Keratinocyte (primary cell): ENCODE measurements at regions not wholly inside any gene's neighbourhood (a gene's known extent, or its start where the extent isn't known, plus 50 kb on each side); places are given as distances from the start of the nearest gene placed in this dataset.

Source experiments
- DNase-seq: peaks from one replicate; pipeline ENCODE4 v3.0.0-alpha.2; 2011; ENCODE audit warnings: low read depth, missing footprints, low spot score
- FAIRE-seq: peaks from 2 replicates; lab custom pipeline; 2011; peaks lifted over from hg19 to GRCh38; lab: Jason Lieb, UNC
- H2AFZ ChIP-seq: 2 replicates; pipeline ENCODE4 v1.6.0; 2012; ENCODE audit warnings: low read length, control low read depth, inconsistent platforms; ENCODE audit not compliant: control insufficient read depth
- H3K27ac ChIP-seq: 2 replicates; pipeline ENCODE4 v1.5.1; 2011; ENCODE audit warnings: low read length; ENCODE audit not compliant: control insufficient read depth, insufficient read depth
- H3K27me3 ChIP-seq: 3 replicates; pipeline ENCODE4 v1.6.0; 2011; ENCODE audit warnings: low read length; ENCODE audit not compliant: control insufficient read depth, insufficient read depth; ENCODE audit errors: extremely low read depth
- H3K36me3 ChIP-seq, 2 experiments: 2 replicates in 1 of 2; 3 replicates in 1 of 2; pipeline ENCODE4 v1.5.1; 2011; ENCODE audit warnings: low read length in 2 of 2, mild to moderate bottlenecking in 1 of 2; ENCODE audit not compliant: control insufficient read depth in 2 of 2, insufficient read depth in 2 of 2; ENCODE audit errors: extremely low read depth in 1 of 2
- H3K4me1 ChIP-seq: 3 replicates; pipeline ENCODE4 v1.5.1; 2011; ENCODE audit warnings: low read length; ENCODE audit not compliant: control insufficient read depth, insufficient read depth; ENCODE audit errors: extremely low read depth
- H3K4me2 ChIP-seq: 3 replicates; pipeline ENCODE4 v1.6.0; 2011; ENCODE audit warnings: low read depth, low read length; ENCODE audit not compliant: control insufficient read depth, insufficient read depth; ENCODE audit errors: extremely low read depth
- H3K4me3 ChIP-seq, 3 experiments: fragments of 200-600 bp in 1 of 3; sonication (generic) in 1 of 3; 2 replicates in 2 of 3; 3 replicates in 1 of 3; pipeline ENCODE4 v1.5.1; 2011 to 2016; ENCODE audit warnings: low read length in 3 of 3, mild to moderate bottlenecking in 3 of 3, control low read depth in 2 of 3, inconsistent platforms in 1 of 3, low read depth in 1 of 3, mixed read lengths in 1 of 3, mixed run types in 1 of 3, moderate library complexity in 1 of 3; ENCODE audit not compliant: control insufficient read depth in 2 of 3, insufficient read depth in 2 of 3; ENCODE audit errors: extremely low read depth in 1 of 3
- H3K79me2 ChIP-seq: 2 replicates; pipeline ENCODE4 v1.6.0; 2012; ENCODE audit warnings: low read length; ENCODE audit not compliant: control insufficient read depth, insufficient read depth
- H3K9ac ChIP-seq: 3 replicates; pipeline ENCODE4 v1.6.0; 2011; ENCODE audit warnings: low read length; ENCODE audit not compliant: control insufficient read depth, insufficient read depth; ENCODE audit errors: extremely low read depth
- H3K9me1 ChIP-seq: 3 replicates; pipeline ENCODE4 v1.6.0; 2011; ENCODE audit warnings: low read length; ENCODE audit not compliant: control insufficient read depth, insufficient read depth; ENCODE audit errors: extremely low read depth
- H3K9me3 ChIP-seq: 2 replicates; pipeline ENCODE4 v1.5.1; 2012; ENCODE audit warnings: low read depth, low read length; ENCODE audit not compliant: control insufficient read depth
- H4K20me1 ChIP-seq: 3 replicates; pipeline ENCODE4 v1.6.0; 2011; ENCODE audit warnings: low read length; ENCODE audit not compliant: control insufficient read depth, insufficient read depth; ENCODE audit errors: extremely low read depth
- EZH2 ChIP-seq: IDR thresholded peaks from one replicate; pipeline ENCODE4 v1.6.1; 2012; ENCODE audit warnings: inconsistent platforms, mild to moderate bottlenecking, low read length, moderate library complexity
- dilution Hi-C: fragments of 300-500 bp; cut with MboI; formaldehyde crosslinking; loops from one replicate; pipeline ENCODE4 v1.7.0; 2020; ENCODE audit warnings: low sequenced_read_pairs; ENCODE audit not compliant: extremely low pct_ligation_motif_present
- TF ChIP-seq, protein P1 (sequence below), 3 experiments: IDR thresholded peaks in 1 of 3; conservative IDR thresholded peaks in 1 of 3; optimal IDR thresholded peaks in 1 of 3; 2 replicates in 2 of 3; 3 replicates in 1 of 3; pipeline versions ENCODE3 to v1.5.1; 2011; ENCODE audit warnings: low read length in 3 of 3, mild to moderate bottlenecking in 3 of 3, moderate library complexity in 2 of 3, control low read depth in 1 of 3, inconsistent platforms in 1 of 3; ENCODE audit not compliant: insufficient read depth in 2 of 3; ENCODE audit errors: extremely low read depth in 1 of 3

DNA sequence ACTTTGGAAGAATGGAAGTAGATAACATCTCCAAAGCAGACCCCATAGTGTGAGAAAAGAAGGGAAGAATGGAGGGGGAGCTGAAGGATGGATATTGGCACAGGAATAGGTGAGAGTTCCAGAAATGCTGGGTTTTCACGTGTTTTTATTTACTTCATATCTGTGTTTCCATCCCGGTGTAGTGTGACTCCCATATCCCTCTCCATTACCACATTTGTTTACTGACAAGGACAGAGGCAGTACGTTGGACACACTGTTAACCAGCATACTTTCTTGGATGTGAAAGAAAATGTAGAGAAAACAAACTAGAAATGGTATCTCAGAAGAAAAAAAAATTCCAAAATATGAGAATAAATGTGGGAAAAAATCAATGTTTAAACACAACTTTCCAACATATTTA, 124.4 kb upstream of the PFKP start:
- Histone ChIP-seq H3K9me1 (no peaks in the 10 kb centered on the region), H4K20me1 (no peaks in the 10 kb centered on the region), H2AFZ (no peak overlapping the region), H3K27me3 (no peaks in the 10 kb centered on the region), H3K79me2 (no peaks in the 10 kb centered on the region), H3K4me3 (no peak overlapping the region), H3K4me2 (no peak overlapping the region), H3K4me1 (no peaks in the 10 kb centered on the region), H3K9ac (no peak overlapping the region), H3K36me3 (no peaks in the 10 kb centered on the region), H3K9me3 (no peaks in the 10 kb centered on the region), H3K27ac (no peak overlapping the region)
- dilution Hi-C loops: no loop called here
- FAIRE-seq (no peak), DNase-seq (no peak)
- TF ChIP-seq, protein P1, sequence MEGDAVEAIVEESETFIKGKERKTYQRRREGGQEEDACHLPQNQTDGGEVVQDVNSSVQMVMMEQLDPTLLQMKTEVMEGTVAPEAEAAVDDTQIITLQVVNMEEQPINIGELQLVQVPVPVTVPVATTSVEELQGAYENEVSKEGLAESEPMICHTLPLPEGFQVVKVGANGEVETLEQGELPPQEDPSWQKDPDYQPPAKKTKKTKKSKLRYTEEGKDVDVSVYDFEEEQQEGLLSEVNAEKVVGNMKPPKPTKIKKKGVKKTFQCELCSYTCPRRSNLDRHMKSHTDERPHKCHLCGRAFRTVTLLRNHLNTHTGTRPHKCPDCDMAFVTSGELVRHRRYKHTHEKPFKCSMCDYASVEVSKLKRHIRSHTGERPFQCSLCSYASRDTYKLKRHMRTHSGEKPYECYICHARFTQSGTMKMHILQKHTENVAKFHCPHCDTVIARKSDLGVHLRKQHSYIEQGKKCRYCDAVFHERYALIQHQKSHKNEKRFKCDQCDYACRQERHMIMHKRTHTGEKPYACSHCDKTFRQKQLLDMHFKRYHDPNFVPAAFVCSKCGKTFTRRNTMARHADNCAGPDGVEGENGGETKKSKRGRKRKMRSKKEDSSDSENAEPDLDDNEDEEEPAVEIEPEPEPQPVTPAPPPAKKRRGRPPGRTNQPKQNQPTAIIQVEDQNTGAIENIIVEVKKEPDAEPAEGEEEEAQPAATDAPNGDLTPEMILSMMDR (optimal IDR thresholded peaks at IDR 0.05 in 1 of 3, IDR thresholded peaks at IDR 0.05 in 1 of 3, conservative IDR thresholded peaks at IDR 0.05 in 1 of 3; ENCODE audit: extremely low read depth in 1 of 3, insufficient read depth in 2 of 3, low read length in 3 of 3): no peak
- no peak for TF ChIP-seq EZH2

DNA sequence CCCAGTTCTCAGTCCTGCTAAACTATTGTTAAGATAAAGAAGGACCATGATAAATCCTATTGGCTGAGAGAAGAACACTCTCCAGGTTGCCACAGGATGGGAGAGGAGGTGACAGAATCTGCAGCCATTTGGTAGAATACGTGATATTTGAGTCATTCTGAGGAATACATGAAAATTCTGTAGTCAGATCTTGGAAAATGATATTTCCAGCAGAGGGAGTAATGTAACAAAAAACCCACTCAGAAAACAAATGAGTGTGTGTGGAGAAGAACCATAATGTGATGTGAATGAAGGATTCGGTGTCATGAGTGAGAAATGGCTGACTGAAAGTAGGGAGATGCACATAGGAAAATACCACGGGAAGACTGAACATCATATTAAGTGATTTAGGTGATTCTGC, 128.5 kb upstream of the PFKP start:
- Histone ChIP-seq H3K9ac (no peak overlapping the region), H3K4me1 (no peaks in the 10 kb centered on the region)
- no peak for FAIRE-seq

More for the DNA sequence above, 128.5 kb upstream of the PFKP start:
- H3K79me2 ChIP-seq: no peaks in the 10 kb centered on the region
- no peak overlapping the region for H3K4me3 ChIP-seq
- no peak overlapping the region for H3K27ac ChIP-seq
- H3K36me3 ChIP-seq: no peaks in the 10 kb centered on the region
- dilution Hi-C loops: no loop called here
- no peak for DNase-seq
- TF ChIP-seq, protein P1 (optimal IDR thresholded peaks at IDR 0.05 in 1 of 3, IDR thresholded peaks at IDR 0.05 in 1 of 3, conservative IDR thresholded peaks at IDR 0.05 in 1 of 3; ENCODE audit: extremely low read depth in 1 of 3, insufficient read depth in 2 of 3, low read length in 3 of 3): no peak
- TF ChIP-seq EZH2: no peak
- H2AFZ ChIP-seq: no peak overlapping the region
- no peaks in the 10 kb centered on the region for H3K9me3 ChIP-seq
- H3K9me1 ChIP-seq: no peaks in the 10 kb centered on the region
- no peak overlapping the region for H3K4me2 ChIP-seq
- no peaks in the 10 kb centered on the region for H4K20me1 ChIP-seq
- H3K27me3 ChIP-seq: no peaks in the 10 kb centered on the region
